HG02885 (cell line): ENCODE measurements at regions not wholly inside any gene's neighbourhood (a gene's known extent, or its start where the extent isn't known, plus 50 kb on each side); places are given as distances from the start of the nearest gene placed in this dataset.

Experiments used
- ATAC-seq: cut with Tn5 transposase; IDR thresholded peaks from one replicate; pipeline ENCODE4 v1.9.1; 2021; ENCODE audit warnings: mild to moderate bottlenecking; ENCODE audit not compliant: unreplicated experiment, poor library complexity

- peak; percentile 91 for ATAC-seq
These were observed 51.0 kb upstream of the OSBPL3 start for GRCh38 chr7:25031007-25031406.
